HG03095 (cell line): ENCODE measurements at regions not wholly inside any gene's neighbourhood (a gene's known extent, or its start where the extent isn't known, plus 50 kb on each side); places are given as distances from the start of the nearest gene placed in this dataset.
"Not testable (repeated sequence)": the region's sequence is repeated elsewhere in the genome, so short reads cannot be mapped to it uniquely, and the experiment has no call there.

Experiments used
- ATAC-seq: cut with Tn5 transposase; IDR thresholded peaks from one replicate; pipeline ENCODE4 v1.9.1; 2021; ENCODE audit warnings: moderate library complexity; ENCODE audit not compliant: unreplicated experiment

GRCh38 chr12:88914967-88915366, 334.7 kb upstream of the KITLG start:
- no peak for ATAC-seq

- ATAC-seq = no peak
Measured at GRCh38 chr12:88909510-88909909, 329.2 kb upstream of the KITLG start.

DNA sequence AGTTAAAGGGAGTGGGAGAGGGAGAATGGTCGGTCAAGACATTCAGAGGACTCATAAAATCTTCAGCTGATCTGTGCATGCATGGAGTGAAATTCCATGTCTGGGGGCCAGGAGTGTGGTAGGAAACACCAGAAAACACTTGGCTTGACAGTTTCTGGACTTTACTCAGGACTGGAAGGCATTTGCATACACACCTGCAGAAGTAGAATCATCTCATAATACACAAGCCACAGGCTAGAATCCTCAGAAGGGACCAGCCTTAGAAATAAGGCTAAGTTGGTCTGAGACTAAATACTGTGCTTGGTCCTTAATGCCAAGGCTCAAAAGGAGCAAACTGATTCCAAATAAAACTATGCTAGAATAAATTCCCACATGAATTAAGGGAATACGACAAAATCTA, 328.1 kb upstream of the KITLG start:
- no peak for ATAC-seq

DNA sequence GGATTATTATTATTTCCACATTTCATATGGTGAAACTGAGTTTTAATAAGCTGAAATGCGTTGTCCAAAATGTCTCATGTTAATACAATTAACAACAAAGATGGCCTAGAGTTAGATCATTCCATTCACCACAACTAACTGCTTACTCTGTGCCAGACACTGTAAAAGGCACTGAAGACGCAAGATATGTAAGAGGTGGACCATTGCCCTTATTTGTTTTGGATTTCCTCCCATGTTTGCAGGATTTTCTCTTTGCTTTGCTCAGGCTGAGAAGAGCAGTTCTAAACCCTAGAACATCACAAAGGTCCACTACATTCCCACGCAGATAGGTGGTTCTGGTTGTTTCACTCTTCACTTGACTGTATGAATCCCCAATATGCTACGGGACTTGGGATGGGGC, 324.4 kb upstream of the KITLG start:
- no peak for ATAC-seq

DNA sequence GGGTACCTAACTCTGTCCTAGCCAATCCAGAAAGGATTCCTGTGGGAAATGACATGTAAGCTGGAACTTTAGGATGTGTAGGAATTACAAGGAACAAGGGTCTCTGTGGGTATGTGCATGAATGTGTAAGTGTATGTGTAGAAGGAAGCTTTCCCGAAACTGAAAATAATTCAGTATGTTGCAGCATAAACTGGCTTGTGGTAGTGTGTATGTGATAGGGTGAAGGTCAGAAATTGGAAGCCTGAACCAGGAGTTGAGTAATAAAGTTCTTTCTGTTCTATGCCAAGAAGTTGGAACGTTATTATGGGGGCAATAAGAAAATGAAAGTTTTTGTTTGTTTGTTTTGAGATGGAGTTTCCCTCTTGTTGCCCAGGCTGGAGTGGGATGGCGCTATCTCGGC, 323.1 kb upstream of the KITLG start:
- ATAC-seq = no peak

DNA sequence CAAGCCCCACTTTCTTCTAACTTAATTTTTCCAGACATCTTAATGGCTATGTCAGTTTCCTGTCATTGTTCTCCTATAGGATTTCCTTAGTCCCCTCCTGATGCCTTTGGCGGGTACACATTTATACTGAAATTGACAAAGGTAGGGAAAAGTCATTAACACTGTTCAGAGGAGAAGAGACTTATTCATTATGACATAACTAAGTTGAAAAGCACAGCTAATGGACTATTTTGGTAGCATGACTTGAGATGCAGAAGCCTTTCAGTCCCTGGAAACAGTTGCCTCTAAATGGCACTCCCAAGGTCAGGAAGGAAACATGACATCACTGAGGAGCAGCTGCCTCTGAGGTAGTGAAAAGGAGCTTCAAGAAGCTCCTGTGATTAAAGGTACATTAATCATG, 317.5 kb upstream of the KITLG start:
- ATAC-seq = no peak

DNA sequence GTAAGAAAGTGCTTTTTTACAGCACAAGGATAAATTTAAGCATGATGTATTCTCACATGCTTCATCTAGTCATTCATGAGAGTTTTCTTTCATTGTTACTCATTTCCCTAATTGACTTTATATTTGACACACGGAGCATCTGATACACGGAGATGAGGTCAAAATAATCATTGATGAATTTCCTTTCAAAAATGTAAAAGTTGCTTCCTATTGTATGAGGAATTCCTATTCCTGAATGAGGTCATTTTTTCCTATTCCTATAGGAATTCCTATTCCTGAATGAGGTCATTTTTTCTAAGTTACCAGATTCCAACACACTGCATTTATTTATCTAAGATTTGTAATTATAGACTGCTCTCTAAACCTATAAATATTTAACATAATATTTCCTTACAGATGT, 316.7 kb upstream of the KITLG start:
- ATAC-seq = no peak

GRCh38 chr12:88895634-88896033, 315.4 kb upstream of the KITLG start:
- no peak for ATAC-seq

DNA sequence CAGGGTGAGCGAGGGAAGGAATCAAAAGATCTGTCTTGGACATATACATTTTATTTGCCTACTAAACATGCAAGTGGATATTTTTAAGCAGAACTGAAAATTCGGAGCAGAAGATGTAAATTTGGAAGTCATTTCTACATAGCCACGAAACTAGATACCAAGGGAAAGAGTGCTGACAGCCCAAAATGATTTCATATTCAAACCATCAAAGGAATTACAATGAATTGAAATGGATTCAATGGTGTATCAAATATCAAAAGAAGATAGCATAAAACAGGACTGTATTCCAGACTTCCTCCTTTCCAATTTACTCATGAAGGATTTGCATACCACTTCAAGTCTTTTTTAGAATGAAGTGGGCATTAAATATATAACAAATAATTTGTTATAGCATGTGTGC, 313.5 kb upstream of the KITLG start:
- ATAC-seq = no peak

GRCh38 chr12:88891434-88891833, 311.2 kb upstream of the KITLG start:
- not testable (repeated sequence) for ATAC-seq

DNA sequence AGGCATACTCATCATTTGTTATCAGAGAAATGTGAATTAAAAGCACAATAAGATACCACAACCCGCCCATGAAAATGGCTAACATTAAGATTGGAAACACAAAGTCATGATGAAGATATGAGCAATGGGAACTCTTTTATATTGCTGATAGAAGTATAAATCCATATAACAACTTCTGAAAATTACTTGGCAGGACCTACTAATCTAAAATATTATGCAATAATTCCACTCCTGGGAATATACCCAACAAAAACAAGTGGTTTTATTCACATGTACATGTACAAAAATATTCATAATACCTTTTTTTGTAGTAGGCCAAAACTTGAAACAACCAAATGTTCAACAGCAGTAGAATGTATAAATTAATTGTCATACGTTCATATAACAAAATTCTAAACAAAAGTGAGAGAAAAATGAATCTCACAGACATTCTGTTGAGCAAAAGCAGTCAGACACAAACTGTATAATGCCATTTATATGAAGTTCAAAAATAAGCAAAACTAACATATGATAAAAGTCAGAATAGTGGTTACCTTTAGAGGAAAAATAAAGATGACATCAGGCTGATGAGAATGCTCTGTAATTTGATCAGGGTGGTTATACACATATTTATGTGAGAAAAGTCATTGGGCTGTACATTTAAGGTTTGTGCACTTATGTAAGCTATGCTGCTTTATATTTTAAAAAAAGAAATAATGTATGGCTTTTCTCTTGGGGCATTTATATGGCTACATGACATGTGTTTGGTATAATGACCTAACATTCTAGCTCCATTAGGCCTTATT, 309.2 kb upstream of the KITLG start:
- no peak for ATAC-seq

DNA sequence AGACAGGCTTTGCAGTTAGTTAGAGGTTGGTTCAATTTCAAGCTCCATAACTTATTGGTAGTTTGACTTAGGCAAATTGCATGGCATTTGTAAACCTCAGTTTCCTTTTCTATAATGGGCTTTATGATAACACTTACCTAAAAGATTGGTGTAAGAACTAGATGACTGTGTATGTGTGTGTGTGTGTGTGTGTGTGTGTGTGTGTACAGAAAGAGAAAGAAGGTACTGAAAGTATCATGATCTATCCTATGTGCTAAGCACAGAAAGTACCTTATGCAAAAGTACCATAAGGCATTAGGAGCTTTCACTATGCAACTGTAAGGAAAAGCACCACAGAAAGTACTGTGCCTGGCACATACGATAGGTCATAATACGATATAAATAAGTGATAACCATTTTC, 304.3 kb upstream of the KITLG start:
- ATAC-seq = peak; percentile 78

- no peak for ATAC-seq
Measured at GRCh38 chr12:88882662-88883061, 302.4 kb upstream of the KITLG start.

DNA sequence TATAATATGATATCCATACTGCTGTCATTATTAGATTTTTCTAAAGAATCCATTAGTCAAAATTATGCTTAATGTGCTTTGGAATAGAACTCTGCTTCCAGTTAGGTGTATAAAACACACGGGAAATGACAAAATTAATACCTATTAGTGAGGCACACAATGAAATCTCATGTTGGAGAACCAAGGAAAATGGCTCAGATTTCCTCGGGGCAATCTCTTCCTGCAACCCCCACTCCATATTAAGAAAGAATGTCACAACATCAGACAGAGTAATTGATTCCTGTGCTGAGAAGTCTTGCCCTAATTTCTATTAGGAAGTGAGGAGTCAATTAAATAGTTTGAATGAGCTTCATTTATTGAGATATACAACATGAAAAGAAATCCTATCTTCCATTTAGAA, 299.8 kb upstream of the KITLG start:
- no peak for ATAC-seq

- ATAC-seq = no peak
Measured at GRCh38 chr12:88878295-88878694, 298.0 kb upstream of the KITLG start.

DNA sequence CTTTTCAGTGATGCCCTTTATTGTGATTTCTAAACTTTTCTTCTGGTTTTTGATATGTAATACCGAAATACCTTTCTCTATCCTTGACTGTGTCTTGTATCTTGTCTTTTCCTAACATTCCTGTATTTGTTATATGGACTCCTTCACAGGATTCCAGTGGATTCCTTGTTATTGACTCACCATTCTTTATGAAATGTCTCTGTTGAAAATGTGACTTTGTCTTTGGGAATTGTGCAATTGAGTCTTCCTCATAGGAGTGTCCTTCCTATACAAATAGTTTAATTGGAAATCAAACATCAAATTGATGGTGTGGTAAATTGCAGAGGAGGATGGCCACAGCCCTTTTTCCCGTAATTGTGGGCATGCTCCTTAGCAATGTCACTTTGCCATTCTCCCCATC, 296.6 kb upstream of the KITLG start:
- ATAC-seq = no peak

DNA sequence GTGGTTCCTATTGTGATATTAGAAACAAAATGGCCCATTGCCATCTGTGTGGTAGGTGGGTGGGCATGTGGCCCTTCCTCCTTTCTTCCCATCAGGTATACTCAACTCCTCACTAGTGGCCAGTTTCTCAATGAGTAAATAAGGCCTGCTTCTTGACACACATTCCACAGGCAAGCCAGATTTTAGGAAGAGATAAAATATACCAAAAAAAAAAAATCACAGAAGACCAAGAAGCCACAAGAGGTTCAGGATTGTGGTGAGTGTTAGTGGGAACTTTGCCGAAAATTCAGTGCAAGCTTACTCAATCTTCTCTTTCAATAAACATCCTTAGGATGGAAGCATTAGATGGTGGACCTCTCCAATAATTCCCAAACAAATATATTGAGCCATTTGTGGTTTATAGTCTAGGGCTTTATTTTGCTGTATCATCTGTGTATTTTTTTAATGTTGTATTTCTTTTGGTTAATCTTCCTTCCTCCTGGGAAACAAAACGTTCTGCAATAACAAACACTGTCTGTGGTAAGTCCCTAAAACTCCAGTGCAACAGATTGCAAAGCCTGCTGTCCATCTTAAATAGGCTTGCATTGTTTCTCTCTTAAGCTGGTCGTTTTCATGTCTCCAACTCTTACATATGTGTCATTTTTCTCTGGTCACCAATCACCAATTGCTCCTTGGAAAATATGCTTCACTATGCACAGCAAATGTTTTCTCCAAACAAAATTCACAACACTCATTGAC, 289.9 kb upstream of the KITLG start:
- no peak for ATAC-seq

GRCh38 chr12:88868050-88868449, 287.8 kb upstream of the KITLG start:
- ATAC-seq = no peak

DNA sequence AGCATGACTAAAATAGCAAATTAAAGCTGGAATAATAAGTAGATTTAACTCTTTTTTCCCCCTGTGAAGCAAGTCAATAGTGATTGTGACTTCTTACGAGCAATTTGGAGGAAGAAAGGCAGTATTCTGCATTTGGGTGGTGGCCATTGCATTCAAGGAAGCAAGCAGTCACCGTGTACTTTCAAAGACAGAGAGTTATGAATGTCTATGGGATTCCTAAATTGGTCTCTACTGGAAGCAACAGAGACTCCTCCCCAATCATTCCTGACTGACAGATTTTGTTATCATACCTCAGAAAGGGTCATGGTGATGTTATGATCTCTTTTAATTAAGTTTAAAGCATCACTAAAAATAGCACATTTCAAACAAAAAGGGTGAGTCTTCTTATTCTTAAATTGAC, 287.2 kb upstream of the KITLG start:
- no peak for ATAC-seq

GRCh38 chr12:88866881-88867280, 286.6 kb upstream of the KITLG start:
- no peak for ATAC-seq

DNA sequence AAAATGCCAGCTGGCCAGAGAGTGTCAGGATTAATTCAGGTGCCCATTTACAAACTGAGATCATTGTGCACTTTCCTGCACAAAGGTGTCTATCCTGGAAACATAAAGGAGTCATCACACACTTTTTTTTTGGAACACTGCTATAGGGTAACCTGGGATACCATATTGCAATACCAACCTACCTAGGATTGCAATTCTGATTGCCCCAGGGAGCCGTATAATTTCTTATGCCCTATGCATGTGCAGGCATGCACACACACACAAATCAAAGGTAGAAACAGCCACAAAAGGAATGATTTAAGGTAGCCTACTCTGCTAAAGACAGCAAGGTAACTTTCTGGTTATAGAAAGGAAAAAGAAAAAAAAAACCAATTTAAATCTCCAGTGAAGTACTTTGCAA, 285.3 kb upstream of the KITLG start:
- ATAC-seq = no peak

GRCh38 chr12:88860851-88861250, 280.6 kb upstream of the KITLG start:
- no peak for ATAC-seq

DNA sequence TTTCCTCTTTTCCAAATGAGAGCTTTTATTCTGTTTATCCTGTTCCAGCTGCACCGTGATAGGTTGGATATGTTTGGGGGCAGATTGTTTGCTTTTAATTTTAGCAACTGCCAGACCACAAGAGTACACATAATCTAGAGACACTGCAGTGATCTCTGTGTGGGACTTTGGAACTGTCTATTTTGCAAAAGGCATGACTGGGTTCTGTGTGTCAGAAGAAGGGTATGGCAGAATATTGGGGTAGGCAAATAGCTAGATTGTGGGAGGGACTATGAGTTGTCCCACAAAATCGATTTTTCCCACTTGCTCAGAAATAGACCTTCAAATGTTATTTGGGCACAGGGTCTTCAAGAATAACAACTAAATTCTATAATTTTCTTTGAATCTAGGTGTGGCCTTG, 275.9 kb upstream of the KITLG start:
- no peak for ATAC-seq
